ENCODE measurements at regions not wholly inside any gene's neighbourhood (a gene's known extent, or its start where the extent isn't known, plus 50 kb on each side); places are given as distances from the start of the nearest gene placed in this dataset.

- TF ChIP-seq ZNF384 (IDR thresholded peaks at IDR 0.05; ENCODE audit: borderline replicate concordance, low read depth, low read length) = no peak
- TF ChIP-seq NR2C1 (IDR thresholded peaks at IDR 0.05) = no peak
These were observed 144.3 kb upstream of the SMAD1 start (continued) for GRCh38 chr4:145337391-145337790.

GRCh38 chr4:145333786-145334185 is 147.9 kb upstream of the SMAD1 start:
- in situ Hi-C loops (cut with MboI) = no loop called here
- FAIRE-seq = no peak
- POLR2A ChIA-PET = no interaction called here

More at GRCh38 chr4:145333786-145334185, 147.9 kb upstream of the SMAD1 start:
- 87% methylated on average over 3 of the region's 3 CpGs for WGBS (ENCODE audit: insufficient coverage, insufficient replicate concordance, low lambda C conversion rate, missing lambda C conversion rate)
- Histone ChIP-seq H4K20me1 (ENCODE audit: control insufficient read depth, insufficient read depth) (no peaks in the 10 kb centered on the region), H3K9ac (ENCODE audit: control insufficient read depth, insufficient read depth, low read length) (no peak overlapping the region), H3K4me1 (ENCODE audit: control insufficient read depth, insufficient read depth, low read length) (no peaks in the 10 kb centered on the region), H3K4me3 (no peak overlapping the region), H3K4me2 (ENCODE audit: control insufficient read depth, insufficient read depth) (no peak overlapping the region), H3K27ac (ENCODE audit: control insufficient read depth, insufficient read depth) (no peak overlapping the region), H3K27me3 (replicated peaks in 1 of 2; ENCODE audit: control insufficient read depth in 2 of 2, insufficient read depth in 2 of 2, low read length in 1 of 2) (no peaks in the 10 kb centered on the region; a peak in 1 of 4 replicates), H3K79me2 (ENCODE audit: control insufficient read depth, insufficient read depth, low read length) (no peaks in the 10 kb centered on the region), H2AFZ (ENCODE audit: control insufficient read depth, low read depth, low read length) (no peak overlapping the region), H3K9me3 (replicated peaks; ENCODE audit: control insufficient read depth, insufficient read depth, low read length) (no peaks in the 10 kb centered on the region), H3K36me3 (ENCODE audit: control insufficient read depth in 2 of 2, insufficient read depth in 2 of 2, low read length in 1 of 2) (no peaks in the 10 kb centered on the region)
- BruUV-seq (replicated peaks) = no TSS peak
- DNase-seq (ENCODE audit: low read depth, low spot score) (no peak), ATAC-seq (no peak)
- SMC1A ChIA-PET (ENCODE audit: uncharacterized antibody, unreplicated experiment) = no interaction called here
- intact Hi-C loops (cut with micrococcal nuclease; ENCODE audit: unreplicated experiment) = no loop called here
- TF ChIP-seq HCFC1 (IDR thresholded peaks at IDR 0.05; ENCODE audit: low read length) (no peak), CBX3 (IDR thresholded peaks at IDR 0.05; ENCODE audit: borderline replicate concordance, low read depth) (no peak), CHD1 (IDR thresholded peaks at IDR 0.05; ENCODE audit: low read depth, low read length) (no peak), SUPT20H (IDR thresholded peaks at IDR 0.05; ENCODE audit: borderline replicate concordance, control insufficient read depth, low read depth, low read length) (no peak), BCL3 (IDR thresholded peaks at IDR 0.05; ENCODE audit: borderline replicate concordance, insufficient read depth, low read depth, low read length, poor library complexity, severe bottlenecking) (no peak)
- RAD21 ChIA-PET (ENCODE audit: unreplicated experiment) = no interaction called here
- CTCF ChIA-PET = no interaction called here

Data from GM12878 (cell line).